ENCODE measurements at regions not wholly inside any gene's neighbourhood (a gene's known extent, or its start where the extent isn't known, plus 50 kb on each side); places are given as distances from the start of the nearest gene placed in this dataset.

GRCh38 chr13:81021284-81021840 lies 680.4 kb upstream of the SPRY2 start:
- no peak for DNase-seq (ENCODE audit: low spot score)
- WGBS, 2 donors (ENCODE audit: extremely low coverage in 2 of 2, insufficient read length in 2 of 2, insufficient replicate concordance in 1 of 2), result no CpG with 5 or more reads among the region's 5 CpGs
- H3K9me3 ChIP-seq (replicated peaks in 1 of 2; ENCODE audit: control insufficient read depth in 2 of 2, insufficient read depth in 1 of 2, low read depth in 1 of 2, low read length in 2 of 2), result peaks cover 1 to 22% of the 10 kb centered on the region in 2 donors

GRCh38 chr13:81020010-81020409 lies 679.1 kb upstream of the SPRY2 start:
- H3K14ac ChIP-seq (ENCODE audit: low read length), result no peak overlapping the region
- no peak overlapping the region for H3K4ac ChIP-seq (ENCODE audit: low read length)
- H4K8ac ChIP-seq (ENCODE audit: low read depth, low read length), result no peak overlapping the region
- no peak overlapping the region for H2AFZ ChIP-seq (ENCODE audit: low read length)
- H2AK5ac ChIP-seq (ENCODE audit: low read depth, low read length), result no peak overlapping the region
- H3K18ac ChIP-seq (ENCODE audit: low read length), result no peak overlapping the region
- no peak overlapping the region for H2BK12ac ChIP-seq (ENCODE audit: low read length)
- H3K9me3 ChIP-seq (replicated peaks in 1 of 2; ENCODE audit: control insufficient read depth in 2 of 2, insufficient read depth in 1 of 2, low read depth in 1 of 2, low read length in 2 of 2), result peaks cover 5 to 33% of the 10 kb centered on the region in 2 donors
- no peaks in the 10 kb centered on the region for H3K4me1 ChIP-seq (ENCODE audit: control insufficient read depth in 2 of 2, insufficient read depth in 1 of 2, low read depth in 1 of 2, low read length in 2 of 2)
- no peaks in the 10 kb centered on the region for H3K27me3 ChIP-seq (ENCODE audit: control insufficient read depth in 3 of 3, insufficient read depth in 3 of 3, low read depth in 1 of 3, low read length in 3 of 3)
- no peak overlapping the region for H3K4me3 ChIP-seq (ENCODE audit: low read length in 2 of 2)
- H4K91ac ChIP-seq (ENCODE audit: low read depth, low read length, poor library complexity), result no peak overlapping the region
- no peak overlapping the region for H2BK5ac ChIP-seq (ENCODE audit: low read length)
- no peaks in the 10 kb centered on the region for H3K36me3 ChIP-seq (replicated peaks in 1 of 2; ENCODE audit: control insufficient read depth in 2 of 2, insufficient read depth in 2 of 2, low read length in 2 of 2)
- no peak overlapping the region for H3K23ac ChIP-seq (ENCODE audit: low read depth, low read length, poor library complexity)
- H3K9ac ChIP-seq (ENCODE audit: low read depth, low read length, poor library complexity), result no peak overlapping the region
- no peak overlapping the region for H2BK120ac ChIP-seq (ENCODE audit: low read depth, low read length)
- H3K4me2 ChIP-seq (ENCODE audit: insufficient read depth, low read length, poor library complexity, severe bottlenecking), result no peak overlapping the region
- H3K27ac ChIP-seq (replicated peaks; ENCODE audit: low read length), result no peak overlapping the region
- DNase-seq (ENCODE audit: low spot score), result no peak
- H2BK15ac ChIP-seq (ENCODE audit: low read length), result no peak overlapping the region
- WGBS, 2 donors (ENCODE audit: extremely low coverage in 2 of 2, insufficient read length in 2 of 2, insufficient replicate concordance in 1 of 2), result no CpG with 5 or more reads among the region's 2 CpGs
- no peaks in the 10 kb centered on the region for H3K79me1 ChIP-seq (ENCODE audit: low read depth, low read length)

More at GRCh38 chr13:81021284-81021840, 680.4 kb upstream of the SPRY2 start:
- Histone ChIP-seq H2BK120ac (ENCODE audit: low read depth, low read length) (no peak overlapping the region), H3K4ac (ENCODE audit: low read length) (no peak overlapping the region), H3K4me2 (ENCODE audit: insufficient read depth, low read length, poor library complexity, severe bottlenecking) (no peak overlapping the region), H3K27me3 (ENCODE audit: control insufficient read depth in 3 of 3, insufficient read depth in 3 of 3, low read depth in 1 of 3, low read length in 3 of 3) (no peaks in the 10 kb centered on the region), H3K27ac (replicated peaks; ENCODE audit: low read length) (no peak overlapping the region), H2BK15ac (ENCODE audit: low read length) (no peak overlapping the region), H3K18ac (ENCODE audit: low read length) (no peak overlapping the region), H3K14ac (ENCODE audit: low read length) (no peak overlapping the region), H3K36me3 (replicated peaks in 1 of 2; ENCODE audit: control insufficient read depth in 2 of 2, insufficient read depth in 2 of 2, low read length in 2 of 2) (no peaks in the 10 kb centered on the region), H4K91ac (ENCODE audit: low read depth, low read length, poor library complexity) (no peak overlapping the region), H2BK5ac (ENCODE audit: low read length) (no peak overlapping the region), H3K79me1 (ENCODE audit: low read depth, low read length) (no peaks in the 10 kb centered on the region), H3K4me3 (ENCODE audit: low read length in 2 of 2) (no peak overlapping the region), H3K9ac (ENCODE audit: low read depth, low read length, poor library complexity) (no peak overlapping the region), H2BK12ac (ENCODE audit: low read length) (no peak overlapping the region), H4K8ac (ENCODE audit: low read depth, low read length) (no peak overlapping the region), H2AFZ (ENCODE audit: low read length) (no peak overlapping the region), H2AK5ac (ENCODE audit: low read depth, low read length) (no peak overlapping the region), H3K23ac (ENCODE audit: low read depth, low read length, poor library complexity) (no peak overlapping the region), H3K4me1 (ENCODE audit: control insufficient read depth in 2 of 2, insufficient read depth in 1 of 2, low read depth in 1 of 2, low read length in 2 of 2) (no peaks in the 10 kb centered on the region)

- H3K4me1 ChIP-seq (ENCODE audit: control insufficient read depth in 2 of 2, insufficient read depth in 1 of 2, low read depth in 1 of 2, low read length in 2 of 2), result no peaks in the 10 kb centered on the region
- no peak overlapping the region for H3K14ac ChIP-seq (ENCODE audit: low read length)
- no peak overlapping the region for H4K8ac ChIP-seq (ENCODE audit: low read depth, low read length)
- no peak for DNase-seq (ENCODE audit: low spot score)
- H3K27me3 ChIP-seq (ENCODE audit: control insufficient read depth in 3 of 3, insufficient read depth in 3 of 3, low read depth in 1 of 3, low read length in 3 of 3), result no peaks in the 10 kb centered on the region
- peaks cover 5 to 36% of the 10 kb centered on the region in 2 donors for H3K9me3 ChIP-seq (replicated peaks in 1 of 2; ENCODE audit: control insufficient read depth in 2 of 2, insufficient read depth in 1 of 2, low read depth in 1 of 2, low read length in 2 of 2)
- H3K79me1 ChIP-seq (ENCODE audit: low read depth, low read length), result no peaks in the 10 kb centered on the region
- no peak overlapping the region for H2BK12ac ChIP-seq (ENCODE audit: low read length)
- WGBS, 2 donors (ENCODE audit: extremely low coverage in 2 of 2, insufficient read length in 2 of 2, insufficient replicate concordance in 1 of 2), result no CpG with 5 or more reads among the region's 3 CpGs
- H3K9ac ChIP-seq (ENCODE audit: low read depth, low read length, poor library complexity), result no peak overlapping the region
- no peak overlapping the region for H2BK15ac ChIP-seq (ENCODE audit: low read length)
- H4K91ac ChIP-seq (ENCODE audit: low read depth, low read length, poor library complexity), result no peak overlapping the region
- H2BK5ac ChIP-seq (ENCODE audit: low read length), result no peak overlapping the region
- H3K4me2 ChIP-seq (ENCODE audit: insufficient read depth, low read length, poor library complexity, severe bottlenecking), result no peak overlapping the region
- H3K18ac ChIP-seq (ENCODE audit: low read length), result no peak overlapping the region
- no peaks in the 10 kb centered on the region for H3K36me3 ChIP-seq (replicated peaks in 1 of 2; ENCODE audit: control insufficient read depth in 2 of 2, insufficient read depth in 2 of 2, low read length in 2 of 2)
- no peak overlapping the region for H2BK120ac ChIP-seq (ENCODE audit: low read depth, low read length)
- H3K27ac ChIP-seq (replicated peaks; ENCODE audit: low read length), result no peak overlapping the region
- no peak overlapping the region for H2AFZ ChIP-seq (ENCODE audit: low read length)
- H2AK5ac ChIP-seq (ENCODE audit: low read depth, low read length), result no peak overlapping the region
- H3K23ac ChIP-seq (ENCODE audit: low read depth, low read length, poor library complexity), result no peak overlapping the region
- H3K4ac ChIP-seq (ENCODE audit: low read length), result no peak overlapping the region
- H3K4me3 ChIP-seq (ENCODE audit: low read length in 2 of 2), result no peak overlapping the region
These were observed 678.0 kb upstream of the SPRY2 start for GRCh38 chr13:81018936-81019335.

GRCh38 chr13:81017513-81018152 lies 676.7 kb upstream of the SPRY2 start:
- no peak overlapping the region for H3K4me3 ChIP-seq (ENCODE audit: low read length in 2 of 2)
- WGBS, 2 donors (ENCODE audit: extremely low coverage in 2 of 2, insufficient read length in 2 of 2, insufficient replicate concordance in 1 of 2), result no CpG with 5 or more reads among the region's 4 CpGs

More at GRCh38 chr13:81017513-81018152, 676.7 kb upstream of the SPRY2 start:
- H3K79me1 ChIP-seq (ENCODE audit: low read depth, low read length), result no peaks in the 10 kb centered on the region
- no peaks in the 10 kb centered on the region for H3K27me3 ChIP-seq (ENCODE audit: control insufficient read depth in 3 of 3, insufficient read depth in 3 of 3, low read depth in 1 of 3, low read length in 3 of 3)
- peak; percentile 23 for DNase-seq (ENCODE audit: low spot score)
- no peak overlapping the region for H4K8ac ChIP-seq (ENCODE audit: low read depth, low read length)
- H2BK5ac ChIP-seq (ENCODE audit: low read length), result no peak overlapping the region
- no peak overlapping the region for H4K91ac ChIP-seq (ENCODE audit: low read depth, low read length, poor library complexity)
- peaks cover 5 to 28% of the 10 kb centered on the region in 2 donors for H3K9me3 ChIP-seq (replicated peaks in 1 of 2; ENCODE audit: control insufficient read depth in 2 of 2, insufficient read depth in 1 of 2, low read depth in 1 of 2, low read length in 2 of 2)
- no peak overlapping the region for H3K14ac ChIP-seq (ENCODE audit: low read length)
- no peak overlapping the region for H2BK15ac ChIP-seq (ENCODE audit: low read length)
- H3K23ac ChIP-seq (ENCODE audit: low read depth, low read length, poor library complexity), result no peak overlapping the region
- H3K4me2 ChIP-seq (ENCODE audit: insufficient read depth, low read length, poor library complexity, severe bottlenecking), result no peak overlapping the region
- H2AFZ ChIP-seq (ENCODE audit: low read length), result peak overlapping the region; percentile 57
- H3K18ac ChIP-seq (ENCODE audit: low read length), result no peak overlapping the region
- H3K27ac ChIP-seq (replicated peaks; ENCODE audit: low read length), result no peak overlapping the region
- H2BK120ac ChIP-seq (ENCODE audit: low read depth, low read length), result no peak overlapping the region
- no peak overlapping the region for H2AK5ac ChIP-seq (ENCODE audit: low read depth, low read length)
- H3K36me3 ChIP-seq (replicated peaks in 1 of 2; ENCODE audit: control insufficient read depth in 2 of 2, insufficient read depth in 2 of 2, low read length in 2 of 2), result no peaks in the 10 kb centered on the region
- H3K9ac ChIP-seq (ENCODE audit: low read depth, low read length, poor library complexity), result no peak overlapping the region
- no peaks in the 10 kb centered on the region for H3K4me1 ChIP-seq (ENCODE audit: control insufficient read depth in 2 of 2, insufficient read depth in 1 of 2, low read depth in 1 of 2, low read length in 2 of 2)
- H2BK12ac ChIP-seq (ENCODE audit: low read length), result no peak overlapping the region
- H3K4ac ChIP-seq (ENCODE audit: low read length), result no peak overlapping the region

Data from neuronal stem cell (in vitro differentiated cells).